ENCODE measurements at regions not wholly inside any gene's neighbourhood (a gene's known extent, or its start where the extent isn't known, plus 50 kb on each side); places are given as distances from the start of the nearest gene placed in this dataset.
A peak's percentile ranks its signal among the peaks of the same experiment; 100 is the strongest.
"Not testable (repeated sequence)": the region's sequence is repeated elsewhere in the genome, so short reads cannot be mapped to it uniquely, and the experiment has no call there.

- not testable (repeated sequence) for DNase-seq (ENCODE audit: low read depth, low spot score)
These were observed 59.5 kb upstream of the FAM90A26 start for GRCh38 chr4:9110700-9111099.

- DNase-seq (ENCODE audit: low read depth, low spot score): not testable (repeated sequence)
These were observed 67.1 kb upstream of the FAM90A26 start for GRCh38 chr4:9103148-9103524.

DNA sequence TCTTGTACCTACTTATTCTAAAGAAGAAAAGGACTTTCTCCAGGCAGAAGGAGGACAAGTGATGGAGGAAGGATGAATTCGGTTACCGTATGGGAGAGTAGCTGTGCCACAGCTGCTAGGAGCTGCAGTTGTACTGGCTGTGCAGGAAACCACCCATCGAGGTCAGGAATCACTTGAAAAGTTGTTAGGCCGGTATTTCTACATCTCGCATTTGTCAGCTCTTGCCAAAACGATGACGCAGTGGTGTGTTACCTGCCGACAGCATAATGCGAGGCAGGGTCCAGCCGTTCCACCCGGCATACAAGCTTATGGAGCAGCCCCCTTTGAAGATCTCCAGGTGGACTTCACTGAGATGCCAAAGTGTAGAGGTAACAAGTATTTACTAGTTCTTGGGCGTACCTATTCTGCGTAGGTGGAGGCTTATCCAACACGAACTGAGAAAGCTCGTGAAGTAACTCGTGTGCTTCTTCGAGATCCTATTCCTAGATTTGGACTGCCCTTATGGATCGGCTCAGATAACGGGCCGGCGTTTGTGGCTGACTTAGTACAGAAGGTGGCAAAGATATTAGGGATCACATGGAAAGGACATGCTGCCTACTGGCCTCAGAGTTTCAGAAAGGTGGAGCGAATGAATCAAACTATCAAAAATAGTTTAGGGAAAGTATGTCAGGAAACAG lies 67.6 kb upstream of the FAM90A26 start:
- DNase-seq (ENCODE audit: low read depth, low spot score): peak; percentile 34

- not testable (repeated sequence) for DNase-seq (ENCODE audit: low read depth, low spot score)
These were observed 73.9 kb upstream of the FAM90A26 start for GRCh38 chr4:9096330-9096729.

DNA sequence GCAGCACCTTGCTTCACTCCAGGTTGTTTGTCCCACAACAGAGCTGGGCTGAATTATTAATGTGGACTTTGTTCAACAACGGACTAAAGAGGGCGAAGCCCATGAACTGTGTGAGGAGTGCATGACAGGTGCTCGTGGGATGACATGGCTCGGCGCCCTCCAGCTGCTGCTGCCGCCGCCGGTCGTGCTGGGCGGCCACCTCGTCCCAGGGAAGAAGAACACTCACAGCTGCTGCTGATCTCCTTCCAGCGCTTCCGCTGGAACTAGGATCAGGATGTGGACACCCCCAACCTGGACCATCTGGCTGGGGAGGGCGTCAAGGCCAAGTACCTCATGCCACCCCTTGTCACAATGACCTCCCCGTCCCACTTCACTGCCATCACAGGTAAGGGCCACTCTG lies 91.4 kb upstream of the FAM90A26 start:
- not testable (repeated sequence) for DNase-seq (ENCODE audit: low read depth, low spot score)

GRCh38 chr4:9076974-9077373 lies 93.2 kb upstream of the FAM90A26 start:
- DNase-seq (ENCODE audit: low read depth, low spot score): not testable (repeated sequence)

GRCh38 chr4:9076486-9076885 lies 93.7 kb upstream of the FAM90A26 start:
- DNase-seq (ENCODE audit: low read depth, low spot score): not testable (repeated sequence)

GRCh38 chr4:9073371-9073770 lies 96.8 kb upstream of the FAM90A26 start:
- DNase-seq (ENCODE audit: low read depth, low spot score): not testable (repeated sequence)

GRCh38 chr4:9072521-9073220 lies 97.5 kb upstream of the FAM90A26 start:
- DNase-seq (ENCODE audit: low read depth, low spot score): not testable (repeated sequence)

DNA sequence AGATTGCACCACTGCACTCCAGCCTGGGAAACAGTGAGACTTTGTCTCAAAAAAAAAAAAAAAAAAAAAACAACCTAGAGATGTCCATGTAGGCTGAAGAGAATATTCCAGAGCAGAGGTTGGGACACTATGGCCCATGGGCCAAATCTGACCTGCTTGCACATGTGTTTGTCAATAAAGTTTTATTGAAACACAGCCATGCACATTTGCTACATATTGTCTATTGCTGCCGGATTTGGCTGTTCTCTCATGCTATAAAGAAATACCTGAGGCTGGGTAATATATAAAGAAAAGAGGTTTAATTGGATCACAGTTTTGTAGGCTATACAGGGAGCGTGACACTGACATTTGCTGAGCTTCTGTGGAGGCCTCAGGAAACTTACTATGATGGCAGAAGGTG lies 102.3 kb upstream of the FAM90A26 start:
- DNase-seq (ENCODE audit: low read depth, low spot score): not testable (repeated sequence)

DNA sequence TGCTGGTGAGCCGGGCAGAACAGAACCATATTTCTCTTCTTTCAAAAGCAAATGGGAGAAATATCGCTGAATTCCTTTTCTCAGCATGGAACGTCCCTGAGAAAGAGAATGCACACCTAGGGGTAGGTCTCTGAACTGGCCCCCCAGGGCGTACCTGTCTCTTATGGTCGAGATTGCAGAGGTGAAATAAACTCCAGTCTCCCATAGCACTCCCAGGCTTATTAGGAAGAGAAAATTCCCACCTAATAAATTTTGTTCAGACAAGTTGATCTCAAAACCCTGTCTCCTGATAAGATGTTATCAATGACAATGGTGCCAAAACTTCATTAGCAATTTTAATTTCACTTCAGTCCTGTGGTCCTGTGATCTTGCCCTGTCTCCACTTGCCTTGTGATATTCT lies 106.6 kb upstream of the FAM90A26 start:
- DNase-seq (ENCODE audit: low read depth, low spot score): not testable (repeated sequence)

DNA sequence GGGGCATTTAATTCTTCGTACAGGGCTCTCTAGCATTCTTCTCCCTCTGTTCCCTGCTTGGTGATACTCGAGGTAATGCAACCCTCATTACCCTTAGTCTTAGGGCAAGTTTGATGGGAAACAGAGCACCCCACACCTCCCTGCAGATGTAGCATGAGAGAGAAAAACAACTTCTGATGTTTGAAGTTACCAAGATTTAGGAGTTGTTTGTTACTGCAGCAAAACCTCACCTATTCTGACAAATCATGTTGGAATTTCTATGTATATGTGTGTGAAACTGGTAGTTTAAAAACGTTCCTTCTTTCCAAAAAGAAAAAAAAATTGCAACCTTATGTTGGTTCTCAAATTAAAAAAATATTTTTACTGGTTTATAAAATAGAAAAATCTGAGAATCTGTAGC lies 145.3 kb upstream of the FAM90A26 start:
- DNase-seq (ENCODE audit: low read depth, low spot score): not testable (repeated sequence)

DNA sequence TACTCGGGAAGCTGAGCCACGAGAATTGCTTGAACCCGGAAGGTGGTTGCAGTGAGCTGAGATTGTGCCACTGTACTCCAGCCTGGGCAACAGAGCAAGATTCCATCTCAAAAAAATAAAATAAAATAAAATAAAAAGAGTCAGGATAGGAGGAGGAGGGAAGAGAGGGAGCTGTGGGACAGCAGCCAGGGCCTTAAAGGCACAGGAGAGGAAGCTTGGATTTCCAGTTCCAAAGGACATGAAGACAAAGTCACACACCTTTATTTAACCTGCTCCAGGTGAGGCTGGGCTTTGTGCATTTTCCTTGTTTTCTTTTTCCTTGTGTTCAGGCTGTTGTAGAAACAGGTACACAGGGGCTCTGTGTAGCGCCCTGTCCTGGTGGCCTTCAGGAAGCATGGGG lies 138.2 kb upstream of the HMX1 start:
- not testable (repeated sequence) for DNase-seq (ENCODE audit: low read depth, low spot score)

DNA sequence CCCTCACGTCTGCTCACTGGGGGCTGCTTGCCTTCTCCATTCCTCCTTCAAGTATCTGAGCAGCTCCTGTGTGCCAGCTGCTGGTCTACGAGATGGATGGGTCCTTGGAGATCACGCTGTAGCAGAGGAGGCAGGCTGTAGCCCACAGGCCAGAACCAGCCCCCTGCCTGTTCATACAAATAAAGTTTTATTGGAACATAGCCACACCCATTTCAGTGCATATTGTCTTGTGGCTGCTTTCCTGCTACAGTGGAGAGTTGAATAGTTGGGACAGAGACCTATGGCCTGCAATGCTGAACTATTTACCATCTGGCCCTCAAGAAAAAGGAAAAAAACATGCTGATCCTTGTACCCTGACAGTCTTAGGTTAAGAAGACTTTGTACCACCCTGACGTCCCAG lies 136.8 kb upstream of the HMX1 start:
- not testable (repeated sequence) for DNase-seq (ENCODE audit: low read depth, low spot score)

DNA sequence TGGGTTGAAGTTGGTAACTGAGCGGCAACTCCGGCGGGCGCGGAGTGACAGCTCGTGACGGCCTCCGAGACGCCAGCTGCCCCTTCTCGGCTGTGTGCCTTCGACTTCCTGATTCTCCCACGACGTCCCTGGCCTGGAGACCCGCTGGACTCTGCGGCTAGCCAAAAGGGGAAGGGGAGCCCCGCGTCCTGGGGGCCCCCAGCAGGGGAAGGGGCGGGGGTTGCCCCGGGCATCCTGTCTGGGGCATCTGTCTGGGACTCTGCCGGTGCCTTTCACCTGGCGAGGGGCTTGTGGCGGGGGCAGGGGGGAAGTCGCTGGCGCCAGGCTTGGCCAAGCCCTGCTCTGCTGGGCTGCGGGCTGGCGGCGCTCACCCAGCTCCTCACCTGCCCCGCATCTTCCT lies 129.5 kb upstream of the HMX1 start:
- DNase-seq (ENCODE audit: low read depth, low spot score): not testable (repeated sequence)

- DNase-seq (ENCODE audit: low read depth, low spot score): peak; percentile 81
These were observed 128.9 kb upstream of the HMX1 start for GRCh38 chr4:9000505-9001001.

GRCh38 chr4:8992981-8993380 lies 121.3 kb upstream of the HMX1 start:
- not testable (repeated sequence) for DNase-seq (ENCODE audit: low read depth, low spot score)

DNA sequence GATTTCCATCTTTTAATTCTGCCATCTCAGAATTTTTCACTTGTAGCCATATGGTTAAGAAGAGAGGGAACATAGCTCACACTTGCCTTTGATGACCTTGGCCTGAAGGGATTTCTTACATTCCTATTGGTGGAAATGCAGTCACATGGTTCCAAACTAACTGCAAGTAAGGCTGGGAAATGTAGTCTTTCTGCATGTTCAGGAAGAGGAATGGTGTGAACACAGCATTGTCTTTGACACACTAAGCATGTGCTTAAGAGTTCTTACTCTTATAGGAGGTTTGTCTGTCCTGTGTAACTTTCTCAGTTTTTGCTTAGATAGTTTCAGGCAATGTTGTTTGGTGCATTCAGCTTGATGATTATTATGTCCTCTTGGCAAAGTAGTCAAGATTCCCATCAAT lies 119.8 kb upstream of the HMX1 start:
- not testable (repeated sequence) for DNase-seq (ENCODE audit: low read depth, low spot score)

DNA sequence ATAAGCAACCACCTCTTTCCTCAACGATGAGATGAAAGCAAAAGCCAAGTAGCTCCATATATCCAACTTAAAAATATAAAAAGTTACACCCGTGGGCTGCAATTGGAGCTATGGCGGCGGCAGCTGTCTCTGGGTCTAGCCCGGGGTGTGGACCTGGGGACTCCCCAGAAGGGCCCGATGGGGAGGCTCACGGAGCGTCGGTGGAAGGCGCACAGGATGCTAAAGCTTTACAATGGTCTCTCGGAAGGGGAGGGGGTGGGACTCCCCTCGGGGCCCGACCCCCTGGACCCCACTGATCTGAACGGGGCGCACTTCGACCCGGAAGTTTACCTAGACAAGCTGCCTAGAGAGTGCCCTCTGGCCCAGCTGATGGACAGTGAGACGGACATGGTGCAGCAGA lies 118.7 kb upstream of the HMX1 start:
- not testable (repeated sequence) for DNase-seq (ENCODE audit: low read depth, low spot score)

GRCh38 chr4:8985786-8986185 lies 114.1 kb upstream of the HMX1 start:
- DNase-seq (ENCODE audit: low read depth, low spot score): not testable (repeated sequence)

GRCh38 chr4:8984641-8985040 lies 113.0 kb upstream of the HMX1 start:
- not testable (repeated sequence) for DNase-seq (ENCODE audit: low read depth, low spot score)

DNA sequence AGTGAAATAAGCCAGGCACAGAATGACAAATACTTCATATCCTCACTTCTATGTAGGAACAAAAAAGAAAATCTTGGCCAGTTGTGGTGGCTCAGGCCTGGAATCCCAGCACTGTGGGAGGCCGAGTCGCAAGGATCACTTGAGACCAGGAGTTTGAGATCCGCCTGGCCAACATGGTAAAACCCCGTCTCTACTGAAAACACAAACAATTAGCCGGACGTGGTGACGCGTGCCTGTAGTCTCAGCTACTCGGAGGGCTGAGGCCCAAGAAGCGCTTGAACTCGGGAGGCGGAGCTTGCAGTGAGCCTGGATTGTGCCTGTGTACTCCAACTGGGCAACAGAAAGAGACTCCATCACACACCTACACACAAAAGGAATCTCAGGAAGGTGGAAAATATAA lies 112.3 kb upstream of the HMX1 start:
- DNase-seq (ENCODE audit: low read depth, low spot score): not testable (repeated sequence)

Data from ELF-1 (cell line).